22Rv1 (cell line): ENCODE measurements at regions not wholly inside any gene's neighbourhood (a gene's known extent, or its start where the extent isn't known, plus 50 kb on each side); places are given as distances from the start of the nearest gene placed in this dataset.

Experiments
- CTCF ChIP-seq: fragments of 450-650 bp; IDR thresholded peaks from 2 replicates; pipeline ENCODE4 v1.5.1; 2017; ENCODE audit warnings: mild to moderate bottlenecking
- ZFX ChIP-seq: fragments of 450-650 bp; IDR thresholded peaks from 2 replicates; pipeline ENCODE4 v1.6.1; 2017; ENCODE audit warnings: antibody characterized with exemption, borderline replicate concordance

GRCh38 chr2:67329951-67330350 lies 67.2 kb upstream of the ETAA1 start:
- no peak for TF ChIP-seq CTCF
- no peak for TF ChIP-seq ZFX
